SU-DHL-6 (cell line): ENCODE measurements at regions not wholly inside any gene's neighbourhood (a gene's known extent, or its start where the extent isn't known, plus 50 kb on each side); places are given as distances from the start of the nearest gene placed in this dataset.

Experiments used
- H2AFZ ChIP-seq: fragments of 200-600 bp; sonication (generic); 2 replicates; pipeline ENCODE4 v1.6.1; 2014; ENCODE audit warnings: low read depth, mild to moderate bottlenecking, moderate library complexity, mixed read lengths, antibody characterized with exemption, low read length; ENCODE audit not compliant: severe bottlenecking
- H3F3A ChIP-seq: fragments of 200-600 bp; shearing (Covaris generic); 2 replicates; pipeline ENCODE4 v1.6.0; 2016; ENCODE audit warnings: antibody characterized with exemption, mild to moderate bottlenecking; ENCODE audit not compliant: insufficient read depth
- H3K27ac ChIP-seq: fragments of 200-600 bp; sonication (generic); 2 replicates; pipeline ENCODE4 v1.5.1; 2016; ENCODE audit warnings: low read depth, mild to moderate bottlenecking, low read length, moderate library complexity, mixed read lengths
- H3K27me3 ChIP-seq: fragments of 200-600 bp; sonication (generic), shearing (Covaris generic); 2 replicates; pipeline ENCODE4 v1.6.0; 2014; ENCODE audit warnings: mild to moderate bottlenecking, low read length
- H3K36me3 ChIP-seq: fragments of 200-600 bp; sonication (generic); 2 replicates; pipeline ENCODE4 v1.6.1; 2014; ENCODE audit warnings: mild to moderate bottlenecking, low read length, mixed read lengths
- H3K4me2 ChIP-seq: fragments of 300-600, 200-600 bp; shearing (Covaris generic), sonication (generic); 2 replicates; pipeline ENCODE4 v1.6.0; 2014; ENCODE audit warnings: low read length, low read depth, mild to moderate bottlenecking; ENCODE audit not compliant: poor library complexity, severe bottlenecking
- H3K4me3 ChIP-seq: fragments of 200-600 bp; sonication (generic); 2 replicates; pipeline ENCODE4 v1.5.1; 2014; ENCODE audit warnings: antibody characterized with exemption, low read length, mild to moderate bottlenecking, mixed read lengths; ENCODE audit not compliant: insufficient read depth, poor library complexity, severe bottlenecking
- H3K79me2 ChIP-seq: fragments of 200-600 bp; sonication (generic); 2 replicates; pipeline ENCODE4 v1.6.1; 2014; ENCODE audit warnings: mild to moderate bottlenecking, low read length, moderate library complexity; ENCODE audit not compliant: insufficient read depth
- H3K9ac ChIP-seq: fragments of 200-600 bp; sonication (generic); 2 replicates; pipeline ENCODE4 v1.7.0; 2014; ENCODE audit warnings: mild to moderate bottlenecking, low read length
- H3K9me2 ChIP-seq: fragments of 200-600 bp; sonication (generic); replicated peaks from 2 replicates; pipeline ENCODE4 v1.6.1; 2014; ENCODE audit warnings: low read length; ENCODE audit not compliant: insufficient read depth
- H3K9me3 ChIP-seq: fragments of 200-600 bp; sonication (generic); 2 replicates; pipeline ENCODE4 v1.6.1; 2014; ENCODE audit warnings: low read length, mixed read lengths; ENCODE audit not compliant: insufficient read depth
- H4K20me1 ChIP-seq: fragments of 200-600 bp; sonication (generic); 2 replicates; pipeline ENCODE4 v1.6.1; 2014; ENCODE audit warnings: low read depth, mild to moderate bottlenecking, antibody characterized with exemption, low read length, moderate library complexity, mixed read lengths
- CTCF ChIP-seq: fragments of 200-600 bp; sonication (generic); IDR thresholded peaks from one replicate; pipeline ENCODE4 v1.5.1; 2017; ENCODE audit warnings: antibody characterized with exemption, mild to moderate bottlenecking, low read length, moderate library complexity; ENCODE audit not compliant: insufficient read depth, poor library complexity, severe bottlenecking
- EZH2phosphoT487 ChIP-seq: fragments of 200-600 bp; sonication (generic), shearing (Covaris generic); conservative IDR thresholded peaks from 2 replicates; pipeline ENCODE4 v1.6.1; 2018; ENCODE audit warnings: mild to moderate bottlenecking, antibody characterized with exemption, low read length, moderate library complexity, mixed read lengths

GRCh38 chr5:4628645-4629385, 511.3 kb upstream of the ADAMTS16 start:
- Histone ChIP-seq H3K36me3 (no peaks in the 10 kb centered on the region), H3K27me3 (no peaks in the 10 kb centered on the region), H3K9me3 (no peaks in the 10 kb centered on the region), H4K20me1 (no peaks in the 10 kb centered on the region), H3K4me2 (peak overlapping the region; percentile 67), H3K9me2 (no peaks in the 10 kb centered on the region), H3K9ac (0 out of 2 replicates have a peak overlapping the region, but pooled peaks have one; percentile 17), H3K79me2 (no peaks in the 10 kb centered on the region), H3F3A (peaks cover 29% of the 10 kb centered on the region), H3K4me3 (peak overlapping the region; percentile 40), H2AFZ (no peak overlapping the region), H3K27ac (peak overlapping the region; percentile 98)
- no peak for TF ChIP-seq EZH2phosphoT487
- no peak for TF ChIP-seq CTCF

GRCh38 chr5:4630031-4630430, 510.1 kb upstream of the ADAMTS16 start:
- Histone ChIP-seq H3K36me3 (no peaks in the 10 kb centered on the region), H4K20me1 (no peaks in the 10 kb centered on the region), H3K9ac (no peak overlapping the region), H3K27ac (no peak overlapping the region), H2AFZ (no peak overlapping the region), H3K27me3 (no peaks in the 10 kb centered on the region), H3K4me2 (no peak overlapping the region), H3K9me2 (no peaks in the 10 kb centered on the region), H3K9me3 (no peaks in the 10 kb centered on the region), H3F3A (peaks cover 26% of the 10 kb centered on the region), H3K79me2 (no peaks in the 10 kb centered on the region), H3K4me3 (no peak overlapping the region)
- TF ChIP-seq EZH2phosphoT487: no peak
- no peak for TF ChIP-seq CTCF

GRCh38 chr5:4634342-4634741, 505.8 kb upstream of the ADAMTS16 start:
- Histone ChIP-seq H3K9ac (no peak overlapping the region), H3F3A (no peaks in the 10 kb centered on the region), H3K27ac (no peak overlapping the region), H3K9me2 (no peaks in the 10 kb centered on the region), H3K4me3 (no peak overlapping the region), H3K27me3 (no peaks in the 10 kb centered on the region), H2AFZ (no peak overlapping the region), H3K9me3 (no peaks in the 10 kb centered on the region), H4K20me1 (no peaks in the 10 kb centered on the region), H3K79me2 (no peaks in the 10 kb centered on the region), H3K36me3 (no peaks in the 10 kb centered on the region), H3K4me2 (no peak overlapping the region)
- no peak for TF ChIP-seq EZH2phosphoT487
- no peak for TF ChIP-seq CTCF
